ENCODE measurements at regions not wholly inside any gene's neighbourhood (a gene's known extent, or its start where the extent isn't known, plus 50 kb on each side); places are given as distances from the start of the nearest gene placed in this dataset.

DNA sequence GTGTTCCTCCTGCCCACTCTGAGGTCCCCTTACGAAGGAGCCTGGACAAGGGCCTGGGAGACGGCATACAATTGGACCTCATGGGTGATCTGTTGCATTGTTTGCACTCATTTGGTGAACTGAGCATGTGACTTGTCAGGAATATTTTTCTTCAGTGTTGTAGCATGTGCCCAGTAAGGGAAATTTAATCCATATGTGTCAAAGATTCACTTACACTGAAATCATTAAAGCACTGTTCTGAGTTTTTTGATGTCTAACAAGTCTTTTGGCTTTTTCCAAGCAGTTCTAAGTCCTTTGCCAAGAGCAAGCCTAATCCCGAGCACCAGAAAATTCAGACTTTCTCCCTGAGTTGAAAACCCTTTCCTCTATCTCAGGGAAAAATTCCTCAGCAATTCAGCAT is 61.6 kb upstream of the RPS23 start:
- H2AFZ ChIP-seq (ENCODE audit: control insufficient read depth, low read depth, low read length) = no peak overlapping the region
- no peak for TF ChIP-seq BCLAF1 (IDR thresholded peaks at IDR 0.05)
- no peak for TF ChIP-seq KDM1A (IDR thresholded peaks at IDR 0.05; ENCODE audit: borderline replicate concordance)
- no peak for TF ChIP-seq BACH1 (IDR thresholded peaks at IDR 0.05; ENCODE audit: borderline replicate concordance)
- TF ChIP-seq, protein P1, sequence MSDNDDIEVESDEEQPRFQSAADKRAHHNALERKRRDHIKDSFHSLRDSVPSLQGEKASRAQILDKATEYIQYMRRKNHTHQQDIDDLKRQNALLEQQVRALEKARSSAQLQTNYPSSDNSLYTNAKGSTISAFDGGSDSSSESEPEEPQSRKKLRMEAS (IDR thresholded peaks at IDR 0.05; ENCODE audit: low read depth, low read length) = no peak
- no peak for TF ChIP-seq CUX1 (IDR thresholded peaks at IDR 0.05; ENCODE audit: insufficient replicate concordance, low read depth, low read length)
- no peak for TF ChIP-seq SIX5 (IDR thresholded peaks at IDR 0.05; ENCODE audit: low read depth, low read length, severe bottlenecking)
- TF ChIP-seq BCL11A (IDR thresholded peaks at IDR 0.05; ENCODE audit: low read depth, low read length) = no peak
- no peak for TF ChIP-seq HDGF (IDR thresholded peaks at IDR 0.05)
- TF ChIP-seq, protein P2, sequence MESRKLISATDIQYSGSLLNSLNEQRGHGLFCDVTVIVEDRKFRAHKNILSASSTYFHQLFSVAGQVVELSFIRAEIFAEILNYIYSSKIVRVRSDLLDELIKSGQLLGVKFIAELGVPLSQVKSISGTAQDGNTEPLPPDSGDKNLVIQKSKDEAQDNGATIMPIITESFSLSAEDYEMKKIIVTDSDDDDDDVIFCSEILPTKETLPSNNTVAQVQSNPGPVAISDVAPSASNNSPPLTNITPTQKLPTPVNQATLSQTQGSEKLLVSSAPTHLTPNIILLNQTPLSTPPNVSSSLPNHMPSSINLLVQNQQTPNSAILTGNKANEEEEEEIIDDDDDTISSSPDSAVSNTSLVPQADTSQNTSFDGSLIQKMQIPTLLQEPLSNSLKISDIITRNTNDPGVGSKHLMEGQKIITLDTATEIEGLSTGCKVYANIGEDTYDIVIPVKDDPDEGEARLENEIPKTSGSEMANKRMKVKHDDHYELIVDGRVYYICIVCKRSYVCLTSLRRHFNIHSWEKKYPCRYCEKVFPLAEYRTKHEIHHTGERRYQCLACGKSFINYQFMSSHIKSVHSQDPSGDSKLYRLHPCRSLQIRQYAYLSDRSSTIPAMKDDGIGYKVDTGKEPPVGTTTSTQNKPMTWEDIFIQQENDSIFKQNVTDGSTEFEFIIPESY (IDR thresholded peaks at IDR 0.05) = no peak
- TF ChIP-seq EP300 (IDR thresholded peaks at IDR 0.05; ENCODE audit: borderline replicate concordance in 1 of 2, control insufficient read depth in 1 of 2, low read depth in 2 of 2, low read length in 2 of 2) = no peak
- no peak for TF ChIP-seq GABPA (IDR thresholded peaks at IDR 0.05; ENCODE audit: low read depth)
- TF ChIP-seq, protein P3, sequence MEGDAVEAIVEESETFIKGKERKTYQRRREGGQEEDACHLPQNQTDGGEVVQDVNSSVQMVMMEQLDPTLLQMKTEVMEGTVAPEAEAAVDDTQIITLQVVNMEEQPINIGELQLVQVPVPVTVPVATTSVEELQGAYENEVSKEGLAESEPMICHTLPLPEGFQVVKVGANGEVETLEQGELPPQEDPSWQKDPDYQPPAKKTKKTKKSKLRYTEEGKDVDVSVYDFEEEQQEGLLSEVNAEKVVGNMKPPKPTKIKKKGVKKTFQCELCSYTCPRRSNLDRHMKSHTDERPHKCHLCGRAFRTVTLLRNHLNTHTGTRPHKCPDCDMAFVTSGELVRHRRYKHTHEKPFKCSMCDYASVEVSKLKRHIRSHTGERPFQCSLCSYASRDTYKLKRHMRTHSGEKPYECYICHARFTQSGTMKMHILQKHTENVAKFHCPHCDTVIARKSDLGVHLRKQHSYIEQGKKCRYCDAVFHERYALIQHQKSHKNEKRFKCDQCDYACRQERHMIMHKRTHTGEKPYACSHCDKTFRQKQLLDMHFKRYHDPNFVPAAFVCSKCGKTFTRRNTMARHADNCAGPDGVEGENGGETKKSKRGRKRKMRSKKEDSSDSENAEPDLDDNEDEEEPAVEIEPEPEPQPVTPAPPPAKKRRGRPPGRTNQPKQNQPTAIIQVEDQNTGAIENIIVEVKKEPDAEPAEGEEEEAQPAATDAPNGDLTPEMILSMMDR (IDR thresholded peaks at IDR 0.05 in 2 of 3, conservative IDR thresholded peaks at IDR 0.05 in 1 of 3; ENCODE audit: control insufficient read depth in 2 of 3, extremely low read depth in 1 of 3, insufficient read depth in 1 of 3, low read depth in 3 of 3, low read length in 3 of 3) = no peak
- intact Hi-C loops (cut with micrococcal nuclease; ENCODE audit: unreplicated experiment) (no loop called here), in situ Hi-C loops (cut with MboI) (no loop called here)
- H3K4me2 ChIP-seq (ENCODE audit: control insufficient read depth, insufficient read depth) = no peak overlapping the region
- no peak overlapping the region for H3K27ac ChIP-seq (ENCODE audit: control insufficient read depth, insufficient read depth)
- SMC1A ChIA-PET (ENCODE audit: uncharacterized antibody, unreplicated experiment) = no interaction called here
- H3K9me3 ChIP-seq (replicated peaks; ENCODE audit: control insufficient read depth, insufficient read depth, low read length) = no peaks in the 10 kb centered on the region
- H3K4me1 ChIP-seq (ENCODE audit: control insufficient read depth, insufficient read depth, low read length) = no peaks in the 10 kb centered on the region
- DNase-seq (ENCODE audit: low read depth, low spot score) (no peak), ATAC-seq (no peak), FAIRE-seq (no peak)
- H3K4me3 ChIP-seq = no peak overlapping the region
- H3K36me3 ChIP-seq (ENCODE audit: control insufficient read depth in 2 of 2, insufficient read depth in 2 of 2, low read length in 1 of 2) = no peaks in the 10 kb centered on the region
- H3K27me3 ChIP-seq (replicated peaks in 1 of 2; ENCODE audit: control insufficient read depth in 2 of 2, insufficient read depth in 2 of 2, low read length in 1 of 2) = no peaks in the 10 kb centered on the region
- 61% methylated on average over 3 of the region's 3 CpGs for WGBS (ENCODE audit: insufficient coverage, insufficient replicate concordance, low lambda C conversion rate, missing lambda C conversion rate)
- POLR2A ChIA-PET = no interaction called here
- no peaks in the 10 kb centered on the region for H3K79me2 ChIP-seq (ENCODE audit: control insufficient read depth, insufficient read depth, low read length)
- no TSS peak for BruUV-seq (replicated peaks)
- CTCF ChIA-PET = no interaction called here
- RAD21 ChIA-PET (ENCODE audit: unreplicated experiment) = no interaction called here
- H3K9ac ChIP-seq (ENCODE audit: control insufficient read depth, insufficient read depth, low read length) = no peak overlapping the region
- H4K20me1 ChIP-seq (ENCODE audit: control insufficient read depth, insufficient read depth) = no peaks in the 10 kb centered on the region

Measured in GM12878 (cell line).